ENCODE measurements at regions not wholly inside any gene's neighbourhood (a gene's known extent, or its start where the extent isn't known, plus 50 kb on each side); places are given as distances from the start of the nearest gene placed in this dataset.

DNA sequence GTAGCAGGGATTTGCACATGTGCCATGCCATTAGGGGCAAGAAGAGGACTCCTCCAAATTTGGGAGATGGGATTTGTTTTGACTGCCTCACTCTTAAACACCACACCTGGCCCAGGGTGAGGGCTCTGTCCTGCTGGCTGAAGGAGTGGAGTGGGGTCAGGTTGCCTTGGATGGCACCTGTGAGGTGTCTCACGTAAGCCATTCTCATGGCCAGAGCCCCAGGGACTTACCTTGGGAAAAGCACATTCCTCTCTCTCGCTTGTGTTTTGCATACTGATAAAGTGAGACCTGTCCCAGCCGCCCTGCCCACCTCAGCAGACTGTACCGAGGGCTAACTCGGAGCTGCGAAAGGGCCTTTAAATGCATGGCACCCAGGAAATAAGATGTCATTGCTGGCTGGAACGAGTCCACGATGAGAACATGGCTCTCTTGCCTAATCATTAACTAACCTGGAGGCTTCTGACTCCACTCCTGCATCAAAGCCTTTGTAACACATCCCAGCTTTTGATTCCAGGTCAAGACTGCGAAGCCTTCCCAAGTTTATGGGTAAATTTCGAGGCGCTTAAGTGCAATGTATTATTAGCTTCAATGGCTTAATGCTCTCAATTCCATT lies 184.0 kb upstream of the RNF32 start:
- Mint-ChIP-seq H3K9me3 (no peaks in the 10 kb centered on the region), H3K27ac (no peak overlapping the region), H3K27me3 (peaks cover 7% of the 10 kb centered on the region), H3K36me3 (ENCODE audit: low read depth) (no peaks in the 10 kb centered on the region), H3K4me1 (no peaks in the 10 kb centered on the region), H3K4me3 (no peak overlapping the region)
- no peak for DNase-seq
- intact Hi-C loops (cut with micrococcal nuclease) = no loop called here

DNA sequence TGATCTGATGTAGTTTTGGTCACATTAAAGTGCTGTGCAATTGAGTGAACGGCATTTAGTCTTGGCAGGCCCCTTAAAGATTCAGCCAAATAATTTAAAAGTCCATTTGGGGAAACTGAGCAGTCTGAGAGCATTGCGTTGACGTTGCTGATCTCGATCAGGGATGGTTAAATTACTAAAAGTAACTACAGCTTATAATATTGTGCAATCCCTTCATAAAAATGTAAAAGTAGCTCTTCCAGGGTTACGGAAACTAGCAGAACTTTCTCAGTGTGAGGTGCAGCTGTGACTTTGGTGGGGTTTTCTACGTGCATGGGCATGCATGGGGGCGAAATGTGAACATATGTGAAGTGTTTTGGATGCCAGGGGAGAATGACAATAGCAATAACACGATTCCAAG lies 184.5 kb upstream of the RNF32 start:
- no peak for DNase-seq
- intact Hi-C loops (cut with micrococcal nuclease) = no loop called here
- H3K4me3 Mint-ChIP-seq = no peak overlapping the region
- no peaks in the 10 kb centered on the region for H3K9me3 Mint-ChIP-seq
- H3K36me3 Mint-ChIP-seq (ENCODE audit: low read depth) = no peaks in the 10 kb centered on the region
- peaks cover 7% of the 10 kb centered on the region for H3K27me3 Mint-ChIP-seq
- no peaks in the 10 kb centered on the region for H3K4me1 Mint-ChIP-seq
- H3K27ac Mint-ChIP-seq = no peak overlapping the region

DNA sequence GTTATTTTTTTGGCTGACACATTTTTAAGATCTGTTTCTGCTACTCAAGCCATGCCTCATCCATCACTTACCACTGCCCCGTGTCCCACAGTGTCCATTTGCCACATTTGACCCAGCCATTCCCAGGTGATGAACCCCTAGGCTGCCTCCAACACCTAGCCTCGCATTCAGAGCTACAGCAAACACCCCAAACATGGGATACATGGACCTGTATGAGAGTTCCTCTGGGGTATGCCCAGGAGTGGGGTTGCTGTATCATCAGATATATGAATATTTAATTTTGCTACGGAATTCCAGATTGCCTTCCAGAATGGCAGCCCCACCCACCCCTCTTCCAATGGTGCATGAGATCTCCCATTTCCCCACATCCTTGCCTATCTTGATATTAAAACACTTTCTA lies 190.1 kb upstream of the RNF32 start:
- H3K27me3 Mint-ChIP-seq = peaks cover 2% of the 10 kb centered on the region
- no peaks in the 10 kb centered on the region for H3K9me3 Mint-ChIP-seq
- H3K27ac Mint-ChIP-seq = no peak overlapping the region
- no peaks in the 10 kb centered on the region for H3K36me3 Mint-ChIP-seq (ENCODE audit: low read depth)
- DNase-seq = no peak
- no peaks in the 10 kb centered on the region for H3K4me1 Mint-ChIP-seq
- H3K4me3 Mint-ChIP-seq = no peak overlapping the region
- intact Hi-C loops (cut with micrococcal nuclease) = no loop called here

DNA sequence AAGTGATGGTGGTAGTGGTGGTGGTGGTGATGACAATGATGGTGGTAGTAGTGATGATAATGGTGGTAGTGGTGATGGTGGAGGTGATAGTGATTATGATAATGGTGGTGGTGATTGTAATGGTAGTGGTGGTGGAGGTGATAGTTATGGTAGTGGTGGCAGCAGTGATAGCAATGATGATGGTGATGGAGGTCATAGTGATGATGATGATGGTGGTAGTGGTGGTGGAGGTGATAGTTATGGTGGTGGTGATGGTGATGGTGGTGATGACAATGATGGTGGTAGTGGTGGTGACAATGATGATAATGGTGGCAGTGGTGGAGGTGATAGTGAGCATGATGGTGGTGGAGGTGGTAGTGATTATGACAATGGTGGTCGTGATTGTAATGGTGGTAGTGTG lies 191.7 kb upstream of the RNF32 start:
- H3K27ac Mint-ChIP-seq = no peak overlapping the region
- no peak for DNase-seq
- H3K4me1 Mint-ChIP-seq = no peaks in the 10 kb centered on the region
- peaks cover 2% of the 10 kb centered on the region for H3K27me3 Mint-ChIP-seq
- no peaks in the 10 kb centered on the region for H3K9me3 Mint-ChIP-seq
- no peaks in the 10 kb centered on the region for H3K36me3 Mint-ChIP-seq (ENCODE audit: low read depth)
- intact Hi-C loops (cut with micrococcal nuclease) = no loop called here
- H3K4me3 Mint-ChIP-seq = no peak overlapping the region

DNA sequence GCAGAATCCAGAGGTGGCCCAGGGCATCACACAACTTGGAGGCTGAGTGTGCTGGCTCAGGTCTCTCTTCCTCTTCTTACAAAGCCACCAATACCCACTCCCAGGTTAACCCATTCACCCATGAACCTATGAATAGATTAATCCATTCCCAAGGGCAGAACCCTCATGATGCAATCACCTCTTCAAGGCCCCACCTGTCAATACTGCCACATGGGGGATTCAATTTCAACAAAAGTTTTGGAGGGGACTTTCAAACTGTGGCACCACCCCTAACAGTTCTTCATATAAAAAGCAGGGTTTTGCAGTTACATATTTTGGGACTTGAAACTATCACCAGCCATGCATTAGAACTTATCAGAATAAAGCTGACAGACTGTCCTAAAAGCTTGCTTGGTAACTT lies 193.6 kb upstream of the RNF32 start:
- intact Hi-C loops (cut with micrococcal nuclease) = no loop called here
- Mint-ChIP-seq H3K4me1 (no peaks in the 10 kb centered on the region), H3K27me3 (no peaks in the 10 kb centered on the region), H3K4me3 (no peak overlapping the region), H3K9me3 (no peaks in the 10 kb centered on the region), H3K27ac (no peak overlapping the region), H3K36me3 (ENCODE audit: low read depth) (no peaks in the 10 kb centered on the region)
- DNase-seq = no peak

DNA sequence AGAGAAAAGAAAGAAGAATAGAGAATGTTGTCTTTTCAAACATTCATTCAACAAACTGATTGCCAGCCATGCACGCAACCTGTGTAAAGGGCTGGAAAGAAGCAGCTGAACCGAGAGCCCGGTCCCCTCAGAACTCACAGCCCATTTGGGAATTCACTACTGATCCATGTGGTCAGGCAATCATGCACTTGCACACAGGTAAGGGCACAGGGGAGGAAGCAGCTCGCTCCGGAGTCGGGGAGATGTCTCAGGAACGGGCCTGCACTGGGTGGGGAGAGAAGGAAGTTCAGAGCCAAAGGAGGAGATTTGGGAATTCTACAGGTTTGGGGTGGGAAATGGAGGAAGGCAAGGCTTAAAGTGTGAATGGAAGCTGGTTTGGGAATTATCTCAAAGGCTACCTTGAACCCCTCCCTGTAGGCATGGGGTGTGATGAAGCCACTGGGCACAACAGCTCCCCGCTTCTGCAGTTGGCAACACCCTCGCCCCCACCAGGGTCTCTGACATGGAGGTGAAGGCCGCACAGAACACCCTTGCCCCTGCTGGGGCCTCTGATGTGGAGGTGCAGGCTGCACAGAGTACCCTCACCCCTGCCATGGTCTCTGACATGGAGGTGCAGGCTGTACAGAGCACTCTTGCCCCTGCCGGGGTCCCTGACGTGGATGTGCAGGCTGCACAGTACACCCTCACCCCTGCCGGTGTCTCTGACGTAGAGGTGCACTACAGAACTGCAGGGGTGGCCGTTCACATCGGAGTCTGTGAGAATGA lies 194.4 kb upstream of the RNF32 start:
- Mint-ChIP-seq H3K4me3 (no peak overlapping the region), H3K27me3 (no peaks in the 10 kb centered on the region), H3K27ac (no peak overlapping the region), H3K36me3 (ENCODE audit: low read depth) (no peaks in the 10 kb centered on the region), H3K4me1 (no peaks in the 10 kb centered on the region), H3K9me3 (no peaks in the 10 kb centered on the region)
- no peak for DNase-seq
- intact Hi-C loops (cut with micrococcal nuclease) = no loop called here

DNA sequence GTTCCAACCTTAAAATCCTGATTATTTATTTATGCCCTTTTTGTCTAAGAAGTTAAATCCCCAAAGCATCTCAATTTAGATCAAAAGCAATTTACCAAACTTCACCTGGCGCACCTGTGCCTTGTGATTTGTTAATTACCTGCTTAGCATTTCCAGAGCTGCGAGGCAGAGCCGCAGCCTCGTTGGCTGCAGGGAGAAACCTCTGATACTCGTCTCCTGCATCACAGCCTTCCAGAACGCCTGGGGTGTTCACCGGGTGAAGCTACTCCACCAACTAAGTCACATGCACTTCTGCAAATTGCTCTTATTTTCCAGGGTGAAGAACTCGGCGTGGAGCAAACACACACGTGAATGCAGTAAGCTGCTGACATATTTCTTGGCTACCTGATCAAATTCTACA lies 198.1 kb upstream of the RNF32 start:
- Mint-ChIP-seq H3K4me1 (no peaks in the 10 kb centered on the region), H3K27ac (no peak overlapping the region), H3K4me3 (no peak overlapping the region), H3K27me3 (no peaks in the 10 kb centered on the region), H3K9me3 (no peaks in the 10 kb centered on the region), H3K36me3 (ENCODE audit: low read depth) (no peaks in the 10 kb centered on the region)
- DNase-seq = no peak
- intact Hi-C loops (cut with micrococcal nuclease) = no loop called here

DNA sequence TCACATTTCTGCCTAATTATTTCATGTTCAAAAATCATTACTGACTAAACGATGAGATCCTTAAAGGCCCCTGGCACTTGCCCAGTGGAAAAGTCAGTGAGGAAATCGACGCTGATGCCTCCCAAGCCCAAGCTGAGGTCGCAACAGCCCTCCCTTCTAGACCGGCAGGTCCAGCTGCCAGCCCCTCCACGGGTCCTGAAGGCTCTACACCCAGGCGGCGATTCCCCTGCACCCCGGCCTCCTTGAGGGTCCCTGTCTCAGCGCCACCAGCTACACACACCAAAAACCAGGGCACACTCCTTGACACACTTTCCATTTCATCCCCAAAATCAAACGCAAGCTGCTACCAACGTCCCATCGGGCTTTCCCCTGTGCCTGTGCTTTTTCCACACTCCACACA lies 200.1 kb upstream of the RNF32 start:
- Mint-ChIP-seq H3K4me1 (no peaks in the 10 kb centered on the region), H3K27me3 (no peaks in the 10 kb centered on the region), H3K9me3 (no peaks in the 10 kb centered on the region), H3K4me3 (no peak overlapping the region), H3K36me3 (ENCODE audit: low read depth) (no peaks in the 10 kb centered on the region), H3K27ac (no peak overlapping the region)
- intact Hi-C loops (cut with micrococcal nuclease) = no loop called here
- no peak for DNase-seq

DNA sequence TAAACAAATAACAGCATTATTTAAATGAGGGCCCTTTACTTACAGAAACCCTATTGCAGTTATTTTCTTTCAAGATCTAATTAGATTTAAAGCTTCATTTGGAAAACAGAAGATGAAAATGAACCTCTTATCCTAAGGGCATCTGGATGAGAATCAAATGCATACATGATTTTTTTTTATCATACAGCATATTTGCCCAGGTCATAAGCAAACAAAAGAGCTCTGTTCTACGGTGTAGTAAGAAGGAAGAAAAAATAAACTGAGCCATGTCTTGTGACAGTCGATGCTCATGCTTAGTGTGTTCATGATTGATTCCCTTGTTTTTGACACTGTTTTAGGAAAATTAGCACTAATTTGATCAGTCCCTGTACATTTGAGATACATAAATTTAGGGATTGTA lies 202.6 kb upstream of the RNF32 start:
- Mint-ChIP-seq H3K4me3 (no peak overlapping the region), H3K27me3 (no peaks in the 10 kb centered on the region), H3K27ac (no peak overlapping the region), H3K9me3 (no peaks in the 10 kb centered on the region), H3K4me1 (no peaks in the 10 kb centered on the region), H3K36me3 (ENCODE audit: low read depth) (no peaks in the 10 kb centered on the region)
- no peak for DNase-seq
- intact Hi-C loops (cut with micrococcal nuclease) = no loop called here

DNA sequence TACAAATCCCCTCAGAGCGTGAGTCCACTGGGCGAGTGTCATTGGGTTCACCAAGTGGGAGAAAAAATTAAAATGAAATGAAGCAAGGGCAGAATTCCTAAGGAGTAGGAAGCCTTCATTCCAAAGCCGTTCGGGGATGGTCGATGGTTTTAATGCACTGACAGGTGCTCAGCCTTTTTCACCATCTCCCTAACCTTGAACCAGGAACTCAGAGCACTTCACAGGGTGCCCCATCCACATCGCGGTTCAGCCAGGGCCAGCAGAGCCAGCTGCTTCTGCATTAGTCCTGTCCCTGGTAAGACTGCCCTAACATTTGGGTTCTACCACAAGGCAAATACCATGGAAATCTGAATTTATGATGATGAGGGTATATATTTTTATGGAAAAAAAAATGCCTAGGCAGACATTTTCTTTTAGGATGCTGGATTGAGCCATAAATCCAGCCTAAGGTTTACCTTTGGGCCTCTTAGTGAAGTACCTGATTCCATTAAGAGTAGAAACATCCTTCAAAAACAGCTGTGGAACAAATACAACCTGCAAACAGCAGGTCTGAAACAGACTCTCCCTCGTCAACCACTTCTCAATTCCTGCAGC lies 203.5 kb upstream of the RNF32 start:
- Mint-ChIP-seq H3K4me3 (no peak overlapping the region), H3K4me1 (no peaks in the 10 kb centered on the region), H3K36me3 (ENCODE audit: low read depth) (no peaks in the 10 kb centered on the region), H3K27ac (no peak overlapping the region), H3K9me3 (no peaks in the 10 kb centered on the region), H3K27me3 (no peaks in the 10 kb centered on the region)
- intact Hi-C loops (cut with micrococcal nuclease) = no loop called here
- no peak for DNase-seq

DNA sequence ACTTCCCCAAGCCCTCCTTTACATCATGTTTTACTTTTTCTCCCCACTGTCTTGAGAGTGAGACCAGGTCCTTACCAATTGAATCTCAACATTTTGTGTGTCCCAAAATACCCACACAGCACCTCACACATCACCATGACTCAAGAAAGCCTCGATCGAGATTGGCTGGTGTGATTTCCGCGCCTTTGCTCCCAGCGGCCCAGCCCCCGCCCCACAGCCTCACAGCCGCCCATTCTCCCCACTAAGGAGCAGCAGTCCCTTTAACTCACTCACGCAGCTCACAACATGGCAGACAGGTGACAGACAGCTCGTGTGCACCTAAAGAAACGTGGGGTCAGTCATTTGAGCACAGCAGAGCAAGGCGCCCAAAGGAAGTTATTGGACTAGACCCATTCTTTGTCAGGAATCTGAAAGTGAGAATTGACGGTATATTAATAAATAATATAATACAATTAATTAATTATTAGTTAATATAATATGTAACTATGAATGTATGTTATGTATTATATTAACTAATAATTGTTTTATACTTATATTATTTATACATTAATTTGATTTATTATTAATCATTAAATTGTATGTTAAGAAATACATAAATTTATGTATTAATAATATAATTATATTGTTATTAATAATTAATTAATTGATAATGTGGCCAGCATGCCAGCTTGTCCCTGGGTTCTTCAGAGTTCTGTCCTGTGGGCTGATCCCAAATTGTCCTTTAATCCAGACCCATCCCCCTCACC lies 204.9 kb upstream of the RNF32 start:
- intact Hi-C loops (cut with micrococcal nuclease) = no loop called here
- H3K27me3 Mint-ChIP-seq = no peaks in the 10 kb centered on the region
- H3K9me3 Mint-ChIP-seq = no peaks in the 10 kb centered on the region
- H3K27ac Mint-ChIP-seq = no peak overlapping the region
- DNase-seq = no peak
- no peaks in the 10 kb centered on the region for H3K4me1 Mint-ChIP-seq
- no peak overlapping the region for H3K4me3 Mint-ChIP-seq
- H3K36me3 Mint-ChIP-seq (ENCODE audit: low read depth) = no peaks in the 10 kb centered on the region

DNA sequence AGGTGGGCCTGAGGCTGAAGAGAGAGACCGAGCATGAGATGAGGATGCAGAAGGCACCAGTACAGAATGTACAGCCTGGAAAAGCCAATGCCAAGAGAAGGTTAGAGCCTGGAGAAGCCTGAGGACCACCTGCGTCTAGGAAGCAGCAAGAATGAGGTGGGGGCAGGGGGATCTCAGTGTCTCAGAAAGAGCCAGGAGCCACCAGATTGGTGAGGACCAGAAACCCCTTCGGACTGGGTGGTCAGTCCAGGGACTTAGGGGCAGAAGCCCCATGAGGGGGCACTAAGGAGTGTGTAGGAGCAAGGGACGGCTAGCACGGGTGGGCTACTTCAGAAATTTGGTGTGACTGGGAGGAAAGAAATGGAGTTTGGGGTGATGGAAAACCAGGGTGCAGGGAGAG lies 205.9 kb upstream of the RNF32 start:
- H3K9me3 Mint-ChIP-seq = no peaks in the 10 kb centered on the region
- DNase-seq = no peak
- intact Hi-C loops (cut with micrococcal nuclease) = no loop called here
- no peaks in the 10 kb centered on the region for H3K27me3 Mint-ChIP-seq
- H3K4me3 Mint-ChIP-seq = no peak overlapping the region
- H3K36me3 Mint-ChIP-seq (ENCODE audit: low read depth) = no peaks in the 10 kb centered on the region
- H3K4me1 Mint-ChIP-seq = no peaks in the 10 kb centered on the region
- H3K27ac Mint-ChIP-seq = no peak overlapping the region

DNA sequence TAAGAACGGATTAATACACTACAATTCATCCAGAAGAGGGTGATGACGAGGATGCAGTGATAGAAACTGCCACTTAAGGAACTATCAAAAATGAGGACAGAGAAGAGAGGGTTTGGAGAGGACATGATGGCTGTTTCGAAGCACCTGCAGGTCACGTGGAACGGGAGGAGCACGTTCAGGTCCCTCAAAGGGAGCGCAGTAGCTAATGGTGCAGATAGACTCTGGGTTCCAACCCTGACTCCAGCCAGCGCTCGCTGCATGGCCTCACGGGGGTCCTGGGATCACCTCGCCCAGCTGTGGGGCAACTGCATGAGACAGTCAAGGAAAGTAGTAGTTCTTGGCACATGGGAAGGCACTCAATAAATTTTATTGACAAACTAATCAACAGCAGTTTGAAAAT lies 208.6 kb upstream of the RNF32 start:
- DNase-seq = no peak
- intact Hi-C loops (cut with micrococcal nuclease) = no loop called here
- no peaks in the 10 kb centered on the region for H3K4me1 Mint-ChIP-seq
- H3K9me3 Mint-ChIP-seq = no peaks in the 10 kb centered on the region
- H3K36me3 Mint-ChIP-seq (ENCODE audit: low read depth) = no peaks in the 10 kb centered on the region
- no peak overlapping the region for H3K4me3 Mint-ChIP-seq
- no peak overlapping the region for H3K27ac Mint-ChIP-seq
- peaks cover 1% of the 10 kb centered on the region for H3K27me3 Mint-ChIP-seq

DNA sequence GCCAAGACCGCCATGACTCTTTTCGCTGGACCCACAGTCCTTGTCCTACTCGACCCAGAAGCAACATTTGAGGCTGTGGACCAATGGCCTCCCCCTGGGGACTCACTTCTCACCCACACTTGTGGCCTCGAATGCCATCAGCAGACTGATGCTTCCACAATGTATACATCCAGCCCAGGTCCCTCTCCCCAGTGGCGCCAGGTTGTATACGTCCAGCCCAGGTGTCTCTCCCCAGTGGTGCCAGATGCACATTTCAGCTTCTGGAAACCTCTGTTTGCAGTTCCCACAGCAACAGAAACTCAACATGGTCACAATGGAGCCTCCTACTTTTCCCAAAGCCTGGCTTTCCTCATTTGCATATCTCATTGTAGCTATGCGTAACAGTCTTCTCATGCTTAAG lies 210.5 kb upstream of the RNF32 start:
- intact Hi-C loops (cut with micrococcal nuclease) = no loop called here
- no peaks in the 10 kb centered on the region for H3K9me3 Mint-ChIP-seq
- H3K4me3 Mint-ChIP-seq = no peak overlapping the region
- H3K36me3 Mint-ChIP-seq (ENCODE audit: low read depth) = no peaks in the 10 kb centered on the region
- H3K27ac Mint-ChIP-seq = no peak overlapping the region
- no peak for DNase-seq
- H3K4me1 Mint-ChIP-seq = no peaks in the 10 kb centered on the region
- peaks cover 2% of the 10 kb centered on the region for H3K27me3 Mint-ChIP-seq
